Suprapubic skin (tissue), 4 donors: ENCODE measurements at regions not wholly inside any gene's neighbourhood (a gene's known extent, or its start where the extent isn't known, plus 50 kb on each side); places are given as distances from the start of the nearest gene placed in this dataset.

Experiments
- EP300 ChIP-seq: sonication (generic); formaldehyde crosslinking; IDR thresholded peaks from one replicate; pipeline ENCODE4 v1.6.1; 2017; ENCODE audit warnings: antibody characterized with exemption
- POLR2A ChIP-seq, 2 donors: fragments of 450-650 bp; IDR thresholded peaks; one replicate each; pipeline ENCODE4 v1.6.1; 2017; ENCODE audit warnings: antibody characterized with exemption in 2 of 2, mild to moderate bottlenecking in 2 of 2, moderate library complexity in 2 of 2
- POLR2AphosphoS5 ChIP-seq, 3 donors: sonication (generic); formaldehyde crosslinking; IDR thresholded peaks; one replicate each; pipeline ENCODE4 v1.6.1; 2017; ENCODE audit warnings: antibody characterized with exemption in 3 of 3
- TF ChIP-seq, protein P1 (sequence below), 2 donors: fragments of 200-600 bp in 1 of 2; fragments of 450-650 bp in 1 of 2; sonication (generic) in 1 of 2; IDR thresholded peaks; one replicate each; pipeline ENCODE4 v1.5.1; 2016 to 2019; ENCODE audit warnings: antibody characterized with exemption in 2 of 2, mild to moderate bottlenecking in 1 of 2, moderate library complexity in 1 of 2

DNA sequence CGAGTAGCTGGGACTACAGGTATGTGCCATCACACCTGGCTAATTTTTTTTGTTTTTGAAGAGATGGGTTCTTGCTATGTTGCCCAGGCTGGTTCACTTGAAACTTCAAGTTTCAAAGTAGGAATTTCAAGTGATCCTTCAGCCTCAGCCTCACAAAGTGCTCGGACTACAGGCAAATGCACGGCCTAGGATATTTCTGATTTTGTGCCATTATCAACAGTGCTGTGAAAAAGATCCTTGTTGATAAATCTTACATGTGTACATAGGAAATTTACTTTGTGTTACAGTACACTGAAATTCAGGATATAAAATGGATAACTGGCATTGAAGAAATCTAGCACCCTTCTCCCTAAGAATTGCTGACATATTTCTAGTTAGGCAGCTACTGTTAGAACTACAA is 184.6 kb upstream of the PRDM1 start:
- TF ChIP-seq POLR2A (IDR thresholded peaks at IDR 0.05) (no peak), POLR2AphosphoS5 (IDR thresholded peaks at IDR 0.05) (no peak), EP300 (no peak)
- TF ChIP-seq, protein P1, sequence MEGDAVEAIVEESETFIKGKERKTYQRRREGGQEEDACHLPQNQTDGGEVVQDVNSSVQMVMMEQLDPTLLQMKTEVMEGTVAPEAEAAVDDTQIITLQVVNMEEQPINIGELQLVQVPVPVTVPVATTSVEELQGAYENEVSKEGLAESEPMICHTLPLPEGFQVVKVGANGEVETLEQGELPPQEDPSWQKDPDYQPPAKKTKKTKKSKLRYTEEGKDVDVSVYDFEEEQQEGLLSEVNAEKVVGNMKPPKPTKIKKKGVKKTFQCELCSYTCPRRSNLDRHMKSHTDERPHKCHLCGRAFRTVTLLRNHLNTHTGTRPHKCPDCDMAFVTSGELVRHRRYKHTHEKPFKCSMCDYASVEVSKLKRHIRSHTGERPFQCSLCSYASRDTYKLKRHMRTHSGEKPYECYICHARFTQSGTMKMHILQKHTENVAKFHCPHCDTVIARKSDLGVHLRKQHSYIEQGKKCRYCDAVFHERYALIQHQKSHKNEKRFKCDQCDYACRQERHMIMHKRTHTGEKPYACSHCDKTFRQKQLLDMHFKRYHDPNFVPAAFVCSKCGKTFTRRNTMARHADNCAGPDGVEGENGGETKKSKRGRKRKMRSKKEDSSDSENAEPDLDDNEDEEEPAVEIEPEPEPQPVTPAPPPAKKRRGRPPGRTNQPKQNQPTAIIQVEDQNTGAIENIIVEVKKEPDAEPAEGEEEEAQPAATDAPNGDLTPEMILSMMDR (IDR thresholded peaks at IDR 0.05): no peak
